ENCODE measurements at regions not wholly inside any gene's neighbourhood (a gene's known extent, or its start where the extent isn't known, plus 50 kb on each side); places are given as distances from the start of the nearest gene placed in this dataset.
"Not testable (repeated sequence)": the region's sequence is repeated elsewhere in the genome, so short reads cannot be mapped to it uniquely, and the experiment has no call there.

- Mint-ChIP-seq H3K4me3 (ENCODE audit: low read depth, unreplicated experiment) (no peak overlapping the region), H3K9me3 (ENCODE audit: low read depth, unreplicated experiment) (no peaks in the 10 kb centered on the region), H3K36me3 (ENCODE audit: insufficient read depth, unreplicated experiment) (no peaks in the 10 kb centered on the region), H3K4me1 (ENCODE audit: low read depth, unreplicated experiment) (no peaks in the 10 kb centered on the region), H3K27me3 (ENCODE audit: unreplicated experiment) (no peaks in the 10 kb centered on the region), H3K27ac (ENCODE audit: unreplicated experiment) (no peak overlapping the region)
- CTCF ChIA-PET, result no interaction called here
- intact Hi-C loops (cut with micrococcal nuclease; ENCODE audit: unreplicated experiment), result no loop called here
- DNase-seq, result no peak
- no peak for TF ChIP-seq CTCF (IDR thresholded peaks at IDR 0.05; ENCODE audit: unreplicated experiment)
- BruUV-seq (replicated peaks), result no TSS peak
Observed at GRCh38 chr2:225761396-225761795, 361.9 kb downstream of the NYAP2 start.

- TF ChIP-seq CTCF (IDR thresholded peaks at IDR 0.05; ENCODE audit: unreplicated experiment), result no peak
- no peaks in the 10 kb centered on the region for H3K9me3 Mint-ChIP-seq (ENCODE audit: low read depth, unreplicated experiment)
- no peaks in the 10 kb centered on the region for H3K27me3 Mint-ChIP-seq (ENCODE audit: unreplicated experiment)
- H3K36me3 Mint-ChIP-seq (ENCODE audit: insufficient read depth, unreplicated experiment), result no peaks in the 10 kb centered on the region
- H3K27ac Mint-ChIP-seq (ENCODE audit: unreplicated experiment), result no peak overlapping the region
- intact Hi-C loops (cut with micrococcal nuclease; ENCODE audit: unreplicated experiment), result no loop called here
- no TSS peak for BruUV-seq (replicated peaks)
- CTCF ChIA-PET, result no interaction called here
- no peaks in the 10 kb centered on the region for H3K4me1 Mint-ChIP-seq (ENCODE audit: low read depth, unreplicated experiment)
- DNase-seq, result no peak
- H3K4me3 Mint-ChIP-seq (ENCODE audit: low read depth, unreplicated experiment), result no peak overlapping the region
Observed at GRCh38 chr2:225757248-225757647, 357.7 kb downstream of the NYAP2 start.

GRCh38 chr2:225756198-225756597 is 356.7 kb downstream of the NYAP2 start:
- no peak for TF ChIP-seq CTCF (IDR thresholded peaks at IDR 0.05; ENCODE audit: unreplicated experiment)
- Mint-ChIP-seq H3K36me3 (ENCODE audit: insufficient read depth, unreplicated experiment) (no peaks in the 10 kb centered on the region), H3K27me3 (ENCODE audit: unreplicated experiment) (no peaks in the 10 kb centered on the region), H3K4me3 (ENCODE audit: low read depth, unreplicated experiment) (no peak overlapping the region), H3K9me3 (ENCODE audit: low read depth, unreplicated experiment) (no peaks in the 10 kb centered on the region), H3K4me1 (ENCODE audit: low read depth, unreplicated experiment) (no peaks in the 10 kb centered on the region), H3K27ac (ENCODE audit: unreplicated experiment) (no peak overlapping the region)
- CTCF ChIA-PET, result no interaction called here
- no TSS peak for BruUV-seq (replicated peaks)
- no peak for DNase-seq
- intact Hi-C loops (cut with micrococcal nuclease; ENCODE audit: unreplicated experiment), result no loop called here

GRCh38 chr2:225748609-225749008 is 349.1 kb downstream of the NYAP2 start:
- DNase-seq, result no peak
- BruUV-seq (replicated peaks), result no TSS peak
- TF ChIP-seq CTCF (IDR thresholded peaks at IDR 0.05; ENCODE audit: unreplicated experiment), result no peak
- Mint-ChIP-seq H3K36me3 (ENCODE audit: insufficient read depth, unreplicated experiment) (no peaks in the 10 kb centered on the region), H3K27me3 (ENCODE audit: unreplicated experiment) (no peaks in the 10 kb centered on the region), H3K9me3 (ENCODE audit: low read depth, unreplicated experiment) (no peaks in the 10 kb centered on the region), H3K4me3 (ENCODE audit: low read depth, unreplicated experiment) (no peak overlapping the region), H3K27ac (ENCODE audit: unreplicated experiment) (no peak overlapping the region), H3K4me1 (ENCODE audit: low read depth, unreplicated experiment) (no peaks in the 10 kb centered on the region)
- CTCF ChIA-PET, result no interaction called here
- intact Hi-C loops (cut with micrococcal nuclease; ENCODE audit: unreplicated experiment), result no loop called here

GRCh38 chr2:225743996-225744395 is 344.5 kb downstream of the NYAP2 start:
- H3K4me1 Mint-ChIP-seq (ENCODE audit: low read depth, unreplicated experiment); H3K27ac Mint-ChIP-seq (ENCODE audit: unreplicated experiment); BruUV-seq (replicated peaks); H3K9me3 Mint-ChIP-seq (ENCODE audit: low read depth, unreplicated experiment); H3K27me3 Mint-ChIP-seq (ENCODE audit: unreplicated experiment); H3K36me3 Mint-ChIP-seq (ENCODE audit: insufficient read depth, unreplicated experiment); CTCF ChIA-PET; H3K4me3 Mint-ChIP-seq (ENCODE audit: low read depth, unreplicated experiment); DNase-seq; intact Hi-C loops (cut with micrococcal nuclease; ENCODE audit: unreplicated experiment): not testable (repeated sequence)

Data from Calu3 (cell line).